ENCODE measurements at regions not wholly inside any gene's neighbourhood (a gene's known extent, or its start where the extent isn't known, plus 50 kb on each side); places are given as distances from the start of the nearest gene placed in this dataset.

GRCh38 chr2:71941726-71942525 is 205.7 kb downstream of the CYP26B1 start:
- no peak overlapping the region for H3K27ac Mint-ChIP-seq
- ChIA-PET CTCF (interaction anchor here (1.9 kb wide), 1 partner anchor 18 kb away, joined by 8 read pairs; no protein-coding TSS in a partner anchor), POLR2A (no interaction called here)
- DNase-seq (no peak), ATAC-seq (no peak)
- no peaks in the 10 kb centered on the region for H3K9me3 Mint-ChIP-seq
- no peaks in the 10 kb centered on the region for H3K4me1 Mint-ChIP-seq (ENCODE audit: low read depth)
- no peaks in the 10 kb centered on the region for H3K36me3 Mint-ChIP-seq (ENCODE audit: low read depth)
- intact Hi-C loops (cut with micrococcal nuclease) = no loop called here
- TF ChIP-seq, protein P1, sequence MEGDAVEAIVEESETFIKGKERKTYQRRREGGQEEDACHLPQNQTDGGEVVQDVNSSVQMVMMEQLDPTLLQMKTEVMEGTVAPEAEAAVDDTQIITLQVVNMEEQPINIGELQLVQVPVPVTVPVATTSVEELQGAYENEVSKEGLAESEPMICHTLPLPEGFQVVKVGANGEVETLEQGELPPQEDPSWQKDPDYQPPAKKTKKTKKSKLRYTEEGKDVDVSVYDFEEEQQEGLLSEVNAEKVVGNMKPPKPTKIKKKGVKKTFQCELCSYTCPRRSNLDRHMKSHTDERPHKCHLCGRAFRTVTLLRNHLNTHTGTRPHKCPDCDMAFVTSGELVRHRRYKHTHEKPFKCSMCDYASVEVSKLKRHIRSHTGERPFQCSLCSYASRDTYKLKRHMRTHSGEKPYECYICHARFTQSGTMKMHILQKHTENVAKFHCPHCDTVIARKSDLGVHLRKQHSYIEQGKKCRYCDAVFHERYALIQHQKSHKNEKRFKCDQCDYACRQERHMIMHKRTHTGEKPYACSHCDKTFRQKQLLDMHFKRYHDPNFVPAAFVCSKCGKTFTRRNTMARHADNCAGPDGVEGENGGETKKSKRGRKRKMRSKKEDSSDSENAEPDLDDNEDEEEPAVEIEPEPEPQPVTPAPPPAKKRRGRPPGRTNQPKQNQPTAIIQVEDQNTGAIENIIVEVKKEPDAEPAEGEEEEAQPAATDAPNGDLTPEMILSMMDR (IDR thresholded peaks at IDR 0.05) = no peak
- no peak overlapping the region for H3K4me3 Mint-ChIP-seq
- peaks cover 1% of the 10 kb centered on the region for H3K27me3 Mint-ChIP-seq

DNA sequence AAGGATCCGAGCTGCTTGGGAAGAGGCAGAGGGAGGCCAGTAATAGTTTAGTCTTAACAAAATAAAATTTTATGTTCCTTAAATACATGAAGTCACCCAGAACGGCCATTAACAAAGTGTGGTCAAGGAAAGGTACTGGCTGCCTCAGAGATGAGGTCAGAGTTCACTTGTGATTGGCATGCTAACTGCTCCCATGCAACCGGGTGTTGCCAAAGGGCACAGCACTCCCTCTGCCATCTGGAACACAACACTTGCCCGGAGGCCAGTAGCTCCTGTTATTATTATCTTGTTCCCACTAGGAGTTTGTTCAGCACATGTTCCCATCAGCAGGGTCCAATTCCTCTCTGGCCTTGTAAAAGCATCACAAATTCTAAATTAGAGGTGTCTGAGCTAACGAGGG is 207.0 kb downstream of the CYP26B1 start:
- Mint-ChIP-seq H3K4me1 (ENCODE audit: low read depth) (no peaks in the 10 kb centered on the region), H3K36me3 (ENCODE audit: low read depth) (no peaks in the 10 kb centered on the region), H3K9me3 (no peaks in the 10 kb centered on the region), H3K27ac (no peak overlapping the region), H3K4me3 (no peak overlapping the region), H3K27me3 (peaks cover 1% of the 10 kb centered on the region)
- ATAC-seq (no peak), DNase-seq (no peak)
- CTCF ChIA-PET = interaction anchor here (1.9 kb wide), 1 partner anchor 17 kb away, joined by 8 read pairs; no protein-coding TSS in a partner anchor
- POLR2A ChIA-PET = no interaction called here
- intact Hi-C loops (cut with micrococcal nuclease) = no loop called here
- TF ChIP-seq, protein P1 (IDR thresholded peaks at IDR 0.05) = no peak

- Mint-ChIP-seq H3K36me3 (ENCODE audit: low read depth) (no peaks in the 10 kb centered on the region), H3K27ac (no peak overlapping the region), H3K4me3 (no peak overlapping the region), H3K4me1 (ENCODE audit: low read depth) (no peaks in the 10 kb centered on the region), H3K27me3 (peaks cover 1% of the 10 kb centered on the region), H3K9me3 (no peaks in the 10 kb centered on the region)
- ATAC-seq (no peak), DNase-seq (no peak)
- ChIA-PET CTCF (no interaction called here), POLR2A (no interaction called here)
- intact Hi-C loops (cut with micrococcal nuclease) = no loop called here
- TF ChIP-seq, protein P1 (IDR thresholded peaks at IDR 0.05) = no peak
Observed at GRCh38 chr2:71939588-71940535, 207.8 kb downstream of the CYP26B1 start.

GRCh38 chr2:71938659-71939587 is 208.7 kb downstream of the CYP26B1 start:
- H3K9me3 Mint-ChIP-seq = no peaks in the 10 kb centered on the region
- H3K4me3 Mint-ChIP-seq = no peak overlapping the region
- H3K27me3 Mint-ChIP-seq = peaks cover 1% of the 10 kb centered on the region
- DNase-seq (no peak), ATAC-seq (no peak)
- no peaks in the 10 kb centered on the region for H3K4me1 Mint-ChIP-seq (ENCODE audit: low read depth)
- intact Hi-C loops (cut with micrococcal nuclease) = no loop called here
- no peak overlapping the region for H3K27ac Mint-ChIP-seq
- TF ChIP-seq, protein P1 (IDR thresholded peaks at IDR 0.05) = no peak
- CTCF ChIA-PET = no interaction called here
- POLR2A ChIA-PET = no interaction called here
- H3K36me3 Mint-ChIP-seq (ENCODE audit: low read depth) = no peaks in the 10 kb centered on the region
